Iris pigment epithelial cell (primary cell): ENCODE measurements at regions not wholly inside any gene's neighbourhood (a gene's known extent, or its start where the extent isn't known, plus 50 kb on each side); places are given as distances from the start of the nearest gene placed in this dataset.

Source experiments
- DNase-seq: peaks from one replicate; pipeline ENCODE4 v3.0.0-alpha.2; 2011; ENCODE audit warnings: low read depth

GRCh38 chr13:76750126-76750525 is 136.1 kb downstream of the KCTD12 start:
- no peak for DNase-seq

GRCh38 chr13:76745261-76746200 is 140.7 kb downstream of the KCTD12 start:
- DNase-seq = peak; percentile 51

- DNase-seq = peak; percentile 71
Measured at GRCh38 chr13:76741624-76742023, 144.6 kb downstream of the KCTD12 start.

- DNase-seq = no peak
Measured at GRCh38 chr13:76741046-76741445, 145.2 kb downstream of the KCTD12 start.

- DNase-seq = no peak
Measured at GRCh38 chr13:76738616-76739015, 147.6 kb downstream of the KCTD12 start.

- DNase-seq = no peak
Measured at GRCh38 chr13:76737526-76737925, 148.7 kb downstream of the KCTD12 start.

- no peak for DNase-seq
Measured at GRCh38 chr13:76735641-76736040, 150.6 kb downstream of the KCTD12 start.

GRCh38 chr13:76733671-76734070 is 152.5 kb downstream of the KCTD12 start:
- DNase-seq = no peak

- no peak for DNase-seq
Measured at GRCh38 chr13:76732367-76732766, 153.8 kb downstream of the KCTD12 start.

- DNase-seq = no peak
Measured at GRCh38 chr13:76730220-76730619, 156.0 kb downstream of the KCTD12 start.

GRCh38 chr13:76729691-76730090 is 156.5 kb downstream of the KCTD12 start:
- no peak for DNase-seq

- DNase-seq = no peak
Measured at GRCh38 chr13:76725896-76726295, 160.3 kb downstream of the KCTD12 start.

GRCh38 chr13:76725211-76725610 is 161.0 kb downstream of the KCTD12 start:
- peak; percentile 77 for DNase-seq

- no peak for DNase-seq
Measured at GRCh38 chr13:76724421-76724820, 161.8 kb downstream of the KCTD12 start.

- DNase-seq = peak; percentile 93
Measured at GRCh38 chr13:76723551-76724232, 162.5 kb downstream of the KCTD12 start.

- DNase-seq = no peak
Measured at GRCh38 chr13:76722782-76723181, 163.4 kb downstream of the KCTD12 start.

GRCh38 chr13:76720821-76721220 is 165.4 kb downstream of the KCTD12 start:
- DNase-seq = no peak

- no peak for DNase-seq
Measured at GRCh38 chr13:76720416-76720815, 165.8 kb downstream of the KCTD12 start.

- no peak for DNase-seq
Measured at GRCh38 chr13:76719955-76720354, 166.2 kb downstream of the KCTD12 start.

- DNase-seq = peak; percentile 83
Measured at GRCh38 chr13:76717092-76717491, 169.1 kb downstream of the KCTD12 start.

- no peak for DNase-seq
Measured at GRCh38 chr13:76715621-76716020, 170.6 kb downstream of the KCTD12 start.

- no peak for DNase-seq
Measured at GRCh38 chr13:76715075-76715474, 171.1 kb downstream of the KCTD12 start.

- DNase-seq = no peak
Measured at GRCh38 chr13:76713280-76713679, 172.9 kb downstream of the KCTD12 start.
